ENCODE measurements at regions not wholly inside any gene's neighbourhood (a gene's known extent, or its start where the extent isn't known, plus 50 kb on each side); places are given as distances from the start of the nearest gene placed in this dataset.

DNA sequence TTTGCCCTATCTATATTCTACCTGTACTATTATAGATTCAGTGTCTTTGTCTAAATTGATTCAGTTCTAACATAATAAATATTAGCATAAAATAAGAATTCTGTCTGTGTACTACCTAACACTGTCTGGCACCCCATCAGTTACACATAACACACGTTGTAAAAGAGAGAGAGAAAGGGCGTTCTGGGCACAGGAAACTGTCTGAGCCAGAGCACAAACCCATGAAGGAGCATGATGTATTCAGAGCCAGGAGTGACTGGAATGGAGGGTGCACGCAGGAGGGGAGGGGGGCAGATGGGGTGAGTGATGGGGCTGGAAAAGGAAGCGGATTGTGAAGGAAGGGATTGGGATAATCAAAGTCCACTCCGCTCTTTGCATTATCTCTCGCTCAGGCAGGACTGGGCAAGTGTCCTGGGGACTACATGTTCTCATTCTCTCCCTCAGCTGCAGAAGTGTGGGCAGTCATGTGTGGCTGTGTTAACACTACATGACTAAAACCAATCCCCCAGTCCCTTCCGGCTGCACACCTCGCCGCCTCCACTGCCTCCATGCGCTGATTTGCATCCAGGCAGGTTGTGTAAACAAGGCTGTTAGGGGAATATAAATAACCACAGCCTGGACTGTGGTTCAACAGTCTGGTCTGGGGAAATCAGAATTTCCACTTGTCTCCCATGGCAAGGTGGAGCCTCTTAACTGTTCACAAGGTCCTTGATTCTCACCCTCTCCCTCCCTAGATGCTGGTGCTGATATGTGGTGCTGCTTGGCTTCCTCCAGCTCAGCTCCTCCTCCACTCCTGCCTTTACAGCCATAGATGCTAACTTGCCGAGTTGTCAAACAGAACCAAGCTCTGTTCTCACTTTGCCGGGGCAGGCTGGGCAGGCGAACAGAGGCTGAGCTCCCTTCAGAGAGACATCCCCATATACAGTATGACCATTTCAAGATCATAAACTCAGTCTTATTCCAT is 367.5 kb upstream of the BRINP1 start:
- Histone ChIP-seq H3K4me1 (peaks cover 33% of the 10 kb centered on the region), H3K27ac (peak overlapping the region; percentile 32; the same call in 1 of the 2 replicates), H3K36me3 (no peaks in the 10 kb centered on the region), H4K20me1 (no peaks in the 10 kb centered on the region), H3K9ac (peak overlapping the region; percentile 17; the same call in 1 of the 2 replicates), H3K4me3 (peak overlapping the region; percentile 2; the same call in 1 of the 2 replicates), H3K4me2 (peak overlapping the region; percentile 75), H3K27me3 (no peaks in the 10 kb centered on the region), H3K9me3 (no peaks in the 10 kb centered on the region)
- TF ChIP-seq Cebpa-rat (IDR thresholded peaks at IDR 0.05) = peak; percentile 35; the same call in 1 of the 2 replicates

DNA sequence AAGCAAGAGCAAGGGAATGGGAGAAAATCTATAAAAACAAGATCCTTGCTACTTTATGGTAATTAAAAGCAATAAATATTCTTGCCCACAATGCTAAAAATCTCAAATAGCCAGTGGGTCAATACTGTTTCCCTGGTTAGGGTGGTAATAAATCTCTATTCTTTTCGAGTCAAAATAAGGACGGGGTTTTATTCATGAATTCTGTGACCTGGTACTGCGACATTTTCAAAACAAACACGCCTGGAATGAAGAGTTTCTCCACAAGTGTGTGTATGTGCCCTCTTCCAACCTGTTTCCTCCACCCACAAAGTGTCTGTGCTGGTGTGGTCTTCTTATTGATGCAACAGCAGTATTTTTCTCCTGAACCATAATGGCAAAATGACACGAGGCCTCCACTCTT is 358.8 kb upstream of the BRINP1 start:
- H3K4me1 ChIP-seq = no peaks in the 10 kb centered on the region
- no peak overlapping the region for H3K4me2 ChIP-seq
- H3K36me3 ChIP-seq = no peaks in the 10 kb centered on the region
- no peaks in the 10 kb centered on the region for H3K27me3 ChIP-seq
- no peaks in the 10 kb centered on the region for H4K20me1 ChIP-seq
- TF ChIP-seq Cebpa-rat (IDR thresholded peaks at IDR 0.05) = no peak
- no peak overlapping the region for H3K9ac ChIP-seq
- H3K9me3 ChIP-seq = no peaks in the 10 kb centered on the region
- no peak overlapping the region for H3K4me3 ChIP-seq
- no peak overlapping the region for H3K27ac ChIP-seq

DNA sequence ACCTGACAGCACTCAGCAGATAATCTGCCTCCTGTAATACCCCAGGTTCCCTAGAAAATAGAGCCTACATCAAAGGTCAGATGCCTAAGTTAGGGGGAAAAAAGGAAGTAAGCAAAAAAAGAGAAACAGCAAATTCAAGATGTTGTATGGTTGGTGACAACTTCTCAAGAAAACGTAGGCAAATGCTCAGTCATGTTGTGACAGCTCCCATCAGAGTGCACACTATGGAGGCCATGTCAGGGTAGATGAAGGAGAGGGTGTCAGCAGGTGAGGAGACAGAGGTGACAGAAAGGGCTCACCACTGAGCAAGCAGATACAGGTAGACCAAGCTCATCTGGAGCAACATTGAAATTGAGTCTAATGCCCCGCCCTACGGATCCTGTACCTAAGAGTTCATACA is 356.8 kb upstream of the BRINP1 start:
- no peak overlapping the region for H3K4me3 ChIP-seq
- H3K4me1 ChIP-seq = no peaks in the 10 kb centered on the region
- H3K36me3 ChIP-seq = no peaks in the 10 kb centered on the region
- H4K20me1 ChIP-seq = no peaks in the 10 kb centered on the region
- no peak overlapping the region for H3K4me2 ChIP-seq
- no peak overlapping the region for H3K27ac ChIP-seq
- no peaks in the 10 kb centered on the region for H3K27me3 ChIP-seq
- H3K9ac ChIP-seq = no peak overlapping the region
- no peaks in the 10 kb centered on the region for H3K9me3 ChIP-seq
- no peak for TF ChIP-seq Cebpa-rat (IDR thresholded peaks at IDR 0.05)

DNA sequence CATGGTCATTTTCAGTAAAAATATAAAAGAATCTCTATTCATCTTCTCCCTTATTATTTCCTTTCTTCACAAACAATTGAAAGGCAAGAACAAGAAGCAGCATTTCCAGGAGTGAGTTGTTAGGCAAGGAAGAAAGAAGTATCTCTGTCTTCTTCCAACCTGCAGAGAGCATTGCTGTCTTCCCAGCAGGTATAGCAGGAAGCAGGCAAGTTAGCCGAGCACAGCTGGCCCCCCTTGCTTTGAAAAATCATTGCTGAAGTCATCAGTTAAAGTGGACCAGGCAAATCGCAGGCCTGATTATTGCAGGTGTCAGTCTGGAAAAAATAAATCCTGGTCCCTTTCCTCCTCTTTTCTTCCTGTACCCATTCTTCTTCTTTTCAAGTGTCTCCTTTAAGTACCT is 353.1 kb upstream of the BRINP1 start:
- H3K4me2 ChIP-seq = no peak overlapping the region
- H4K20me1 ChIP-seq = no peaks in the 10 kb centered on the region
- H3K4me3 ChIP-seq = no peak overlapping the region
- no peak overlapping the region for H3K27ac ChIP-seq
- no peaks in the 10 kb centered on the region for H3K36me3 ChIP-seq
- H3K9ac ChIP-seq = no peak overlapping the region
- TF ChIP-seq Cebpa-rat (IDR thresholded peaks at IDR 0.05) = no peak
- H3K27me3 ChIP-seq = no peaks in the 10 kb centered on the region
- H3K9me3 ChIP-seq = no peaks in the 10 kb centered on the region
- no peaks in the 10 kb centered on the region for H3K4me1 ChIP-seq

DNA sequence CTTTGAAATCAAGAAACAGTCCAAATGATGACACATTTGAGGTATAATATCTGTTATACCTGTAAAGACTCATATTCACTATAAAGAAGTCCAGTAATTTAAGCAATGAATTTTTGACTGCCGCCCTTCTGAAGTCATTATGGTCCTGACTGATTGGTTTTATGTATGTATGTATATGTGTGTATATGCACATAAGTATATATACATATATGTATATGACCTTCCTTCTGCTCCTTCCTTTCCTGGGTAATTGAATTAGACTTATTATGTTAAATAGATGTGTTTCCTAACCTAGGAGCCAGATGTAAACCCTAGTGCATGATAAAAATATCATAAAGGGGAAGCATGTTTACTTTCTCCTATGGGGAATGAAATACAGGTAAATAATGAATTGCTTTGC is 343.1 kb upstream of the BRINP1 start:
- H3K27me3 ChIP-seq = no peaks in the 10 kb centered on the region
- no peak overlapping the region for H3K4me3 ChIP-seq
- no peaks in the 10 kb centered on the region for H3K36me3 ChIP-seq
- H3K9me3 ChIP-seq = no peaks in the 10 kb centered on the region
- no peaks in the 10 kb centered on the region for H4K20me1 ChIP-seq
- H3K27ac ChIP-seq = no peak overlapping the region
- H3K9ac ChIP-seq = no peak overlapping the region
- no peaks in the 10 kb centered on the region for H3K4me1 ChIP-seq
- H3K4me2 ChIP-seq = no peak overlapping the region
- TF ChIP-seq Cebpa-rat (IDR thresholded peaks at IDR 0.05) = no peak

DNA sequence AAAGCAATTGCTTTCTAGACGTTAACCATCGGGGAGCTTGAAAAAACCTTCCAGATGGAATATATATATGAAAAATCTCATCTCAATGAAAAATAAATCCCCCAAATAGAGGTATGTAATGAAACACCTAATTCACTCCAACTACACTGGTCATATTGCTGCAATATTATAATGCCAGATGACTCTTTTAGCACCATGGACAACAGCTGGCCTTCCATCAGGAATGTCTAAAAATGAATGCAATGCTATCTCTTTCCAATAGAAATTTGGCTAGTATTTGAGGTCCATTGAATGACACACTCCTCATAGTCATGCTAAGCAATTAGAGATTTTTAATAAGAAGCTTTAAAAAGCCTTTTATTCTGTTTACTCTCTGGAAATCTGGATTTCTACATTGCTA is 340.2 kb upstream of the BRINP1 start:
- Histone ChIP-seq H4K20me1 (no peaks in the 10 kb centered on the region), H3K27ac (no peak overlapping the region), H3K4me3 (no peak overlapping the region), H3K36me3 (no peaks in the 10 kb centered on the region), H3K27me3 (no peaks in the 10 kb centered on the region), H3K9ac (no peak overlapping the region), H3K9me3 (no peaks in the 10 kb centered on the region), H3K4me2 (no peak overlapping the region), H3K4me1 (no peaks in the 10 kb centered on the region)
- no peak for TF ChIP-seq Cebpa-rat (IDR thresholded peaks at IDR 0.05)

DNA sequence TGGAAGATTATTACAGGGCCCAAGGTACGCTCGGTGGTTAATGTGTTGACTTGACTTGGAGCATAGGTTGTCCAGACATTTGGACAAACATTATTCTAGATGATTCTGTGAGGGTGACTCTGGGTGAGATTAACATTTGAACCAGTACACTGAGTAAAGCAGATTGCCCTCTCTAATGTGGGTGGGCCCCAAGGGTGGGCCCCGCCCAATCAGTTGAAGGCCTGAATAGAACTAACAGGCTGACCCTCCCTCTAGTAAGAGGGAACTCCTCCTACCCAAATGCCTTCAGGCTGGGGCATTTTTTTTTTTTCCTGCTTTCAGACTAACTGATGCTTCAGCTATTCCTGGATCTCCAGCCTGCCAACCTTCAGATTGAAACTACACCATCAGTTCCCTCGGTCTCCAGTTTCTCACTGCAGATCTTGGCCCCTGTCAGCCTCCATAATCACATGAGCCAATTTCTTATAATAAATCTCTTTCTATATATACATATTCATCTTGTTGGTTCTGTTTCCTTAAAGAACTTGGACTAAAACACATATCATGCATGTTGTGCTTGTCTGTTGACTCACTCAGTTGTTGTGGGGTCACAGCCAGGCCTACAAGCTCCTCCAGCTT is 338.1 kb upstream of the BRINP1 start:
- Histone ChIP-seq H3K27me3 (no peaks in the 10 kb centered on the region), H3K4me1 (no peaks in the 10 kb centered on the region), H3K9ac (no peak overlapping the region), H3K4me2 (no peak overlapping the region), H3K27ac (no peak overlapping the region), H3K9me3 (no peaks in the 10 kb centered on the region), H3K36me3 (no peaks in the 10 kb centered on the region), H3K4me3 (no peak overlapping the region), H4K20me1 (no peaks in the 10 kb centered on the region)
- no peak for TF ChIP-seq Cebpa-rat (IDR thresholded peaks at IDR 0.05)

DNA sequence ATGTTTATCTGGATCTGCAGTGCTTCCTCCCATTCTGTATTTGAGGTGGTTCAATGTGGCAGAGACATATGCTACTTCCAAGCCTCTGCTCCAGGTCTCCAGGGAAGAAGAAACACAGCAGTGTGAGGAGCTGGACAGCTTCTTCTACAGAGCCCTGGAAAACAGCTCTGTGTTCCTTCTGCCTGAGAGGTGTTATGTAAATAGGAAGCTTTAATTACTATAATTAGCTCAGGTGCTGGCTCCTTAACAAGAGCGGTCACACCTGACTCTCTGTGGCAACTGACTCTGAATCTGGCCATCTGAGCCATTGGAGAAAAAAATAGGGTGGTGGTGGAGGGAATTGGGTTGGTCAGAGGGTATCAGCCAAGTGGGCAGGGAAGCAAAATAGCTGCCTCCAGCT is 332.4 kb upstream of the BRINP1 start:
- TF ChIP-seq Cebpa-rat (IDR thresholded peaks at IDR 0.05) = no peak
- Histone ChIP-seq H3K4me1 (no peaks in the 10 kb centered on the region), H3K9ac (no peak overlapping the region)

DNA sequence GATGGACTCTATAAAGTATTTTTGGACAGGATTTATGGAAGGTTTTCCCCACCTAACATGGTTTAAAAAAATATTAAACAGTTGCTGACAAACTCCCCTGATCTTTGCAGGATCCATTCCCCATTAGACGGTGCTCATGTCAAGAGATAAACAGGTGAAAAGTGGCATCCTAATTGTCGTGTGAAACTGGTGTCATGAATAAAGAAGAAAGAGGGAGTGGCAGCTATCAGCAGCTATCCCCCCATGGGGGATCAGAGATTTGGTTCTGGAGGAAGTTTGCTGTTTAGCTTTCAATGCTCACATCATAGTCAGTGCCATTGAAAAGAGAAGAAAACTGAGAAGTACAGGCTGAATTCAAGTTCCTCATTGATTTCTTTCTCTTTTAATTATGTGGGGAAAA is 329.3 kb upstream of the BRINP1 start:
- H3K9me3 ChIP-seq = no peaks in the 10 kb centered on the region
- H3K36me3 ChIP-seq = no peaks in the 10 kb centered on the region
- H3K9ac ChIP-seq = no peak overlapping the region
- H3K4me3 ChIP-seq = no peak overlapping the region
- H3K4me1 ChIP-seq = no peaks in the 10 kb centered on the region
- H3K27me3 ChIP-seq = no peaks in the 10 kb centered on the region
- H3K4me2 ChIP-seq = no peak overlapping the region
- H3K27ac ChIP-seq = no peak overlapping the region
- H4K20me1 ChIP-seq = no peaks in the 10 kb centered on the region
- no peak for TF ChIP-seq Cebpa-rat (IDR thresholded peaks at IDR 0.05)

More for the DNA sequence above, 332.4 kb upstream of the BRINP1 start:
- Histone ChIP-seq H3K27me3 (no peaks in the 10 kb centered on the region), H3K9me3 (no peaks in the 10 kb centered on the region), H4K20me1 (no peaks in the 10 kb centered on the region), H3K27ac (no peak overlapping the region), H3K4me3 (no peak overlapping the region), H3K4me2 (no peak overlapping the region), H3K36me3 (no peaks in the 10 kb centered on the region)

DNA sequence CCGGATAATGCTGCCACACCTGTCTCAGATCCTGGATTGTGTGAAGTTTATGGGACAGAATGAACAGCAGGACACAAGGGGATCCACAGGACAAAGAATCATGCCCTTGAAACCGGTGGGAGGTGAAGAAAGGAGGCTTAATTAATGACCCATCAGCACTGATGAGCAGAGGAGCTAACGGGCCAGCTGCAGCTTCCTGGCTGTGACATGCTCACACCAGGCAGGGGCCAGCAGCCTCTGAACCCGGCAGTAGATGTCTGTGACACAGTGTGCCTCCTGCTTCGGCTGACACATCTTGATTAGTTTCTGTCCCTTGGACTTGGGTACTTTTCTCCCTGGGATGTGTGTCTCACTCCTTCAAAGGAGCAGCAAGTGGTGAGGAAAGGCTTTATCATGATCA is 328.8 kb upstream of the BRINP1 start:
- no peaks in the 10 kb centered on the region for H3K27me3 ChIP-seq
- no peak overlapping the region for H3K4me2 ChIP-seq
- no peak for TF ChIP-seq Cebpa-rat (IDR thresholded peaks at IDR 0.05)
- H3K4me1 ChIP-seq = no peaks in the 10 kb centered on the region
- H3K9ac ChIP-seq = no peak overlapping the region
- H3K9me3 ChIP-seq = no peaks in the 10 kb centered on the region
- no peak overlapping the region for H3K27ac ChIP-seq
- H3K4me3 ChIP-seq = no peak overlapping the region
- H3K36me3 ChIP-seq = no peaks in the 10 kb centered on the region
- H4K20me1 ChIP-seq = no peaks in the 10 kb centered on the region
